IMR-90 (cell line): ENCODE measurements at regions not wholly inside any gene's neighbourhood (a gene's known extent, or its start where the extent isn't known, plus 50 kb on each side); places are given as distances from the start of the nearest gene placed in this dataset.

Source experiments
- ATAC-seq: fragments of 200-7000 bp; cut with Tn5 transposase; 2 replicates; pipeline ENCODE4 v1.9.1; 2020; ENCODE audit warnings: low read depth, mild to moderate bottlenecking, moderate library complexity
- BruUV-seq: library from RNA; stranded (reverse); fragments of 400-500 nt; replicated peaks from 2 replicates; lab custom pipeline; 2021; lab: Mats Ljungman, UMichigan
- CTCF ChIA-PET: fragments of 300-600 bp; formaldehyde crosslinking; extraction: SDS; loops from one replicate; lab custom pipeline; 2021; ENCODE audit warnings: antibody characterized with exemption; lab: Yijun Ruan, JAX
- POLR2A ChIA-PET: fragments of 300-600 bp; sonication (Branson Sonifier 250); formaldehyde crosslinking; loops from one replicate; lab custom pipeline; 2022; ENCODE audit warnings: antibody characterized with exemption; ENCODE audit not compliant: unreplicated experiment; lab: Charles Lee
- DNase-seq: peaks from one replicate; pipeline ENCODE4 v3.0.0; 2013
- H2AFZ ChIP-seq: replicated peaks from 2 replicates; pipeline ENCODE3; 2013; ENCODE audit warnings: low read length, mild to moderate bottlenecking; ENCODE audit not compliant: poor library complexity
- H2AK5ac ChIP-seq: 2 replicates; pipeline ENCODE4 v1.6.1; 2013; ENCODE audit warnings: low read depth, low read length, inconsistent platforms
- H2AK9ac ChIP-seq: replicated peaks from 2 replicates; pipeline ENCODE3; 2013; ENCODE audit warnings: mild to moderate bottlenecking, low read depth, low read length, moderate library complexity; ENCODE audit not compliant: poor library complexity
- H2BK120ac ChIP-seq: 2 replicates; pipeline ENCODE4 v1.6.1; 2013; ENCODE audit warnings: low read depth, low read length, inconsistent platforms
- H2BK15ac ChIP-seq: 3 replicates; pipeline ENCODE4 v1.6.1; 2013; ENCODE audit warnings: low read depth, low read length, inconsistent platforms
- H2BK20ac ChIP-seq: 2 replicates; pipeline ENCODE4 v1.6.1; 2013; ENCODE audit warnings: low read depth, mild to moderate bottlenecking, inconsistent platforms, low read length, moderate library complexity
- H2BK5ac ChIP-seq: 2 replicates; pipeline ENCODE4 v1.6.1; 2013; ENCODE audit warnings: mild to moderate bottlenecking, low read depth, low read length, inconsistent platforms; ENCODE audit not compliant: poor library complexity, severe bottlenecking
- H3K14ac ChIP-seq: replicated peaks from 2 replicates; pipeline ENCODE4 v1.6.1; 2013; ENCODE audit warnings: low read depth, low read length, inconsistent platforms
- H3K18ac ChIP-seq: 2 replicates; pipeline ENCODE4 v1.6.1; 2013; ENCODE audit warnings: low read depth, low read length, control low read depth
- H3K23ac ChIP-seq: 2 replicates; pipeline ENCODE4 v1.6.1; 2013; ENCODE audit warnings: low read depth, low read length, inconsistent platforms
- H3K27ac ChIP-seq: 2 replicates; pipeline ENCODE4 v1.5.1; 2013; ENCODE audit warnings: mild to moderate bottlenecking, control low read depth, low read length; ENCODE audit not compliant: insufficient read depth
- H3K27me3 ChIP-seq: 2 replicates; pipeline ENCODE4 v1.6.1; 2013; ENCODE audit warnings: low read length; ENCODE audit not compliant: control insufficient read depth, insufficient read depth
- H3K36me3 ChIP-seq: 2 replicates; pipeline ENCODE4 v1.6.1; 2013; ENCODE audit warnings: low read length, mixed read lengths; ENCODE audit not compliant: control insufficient read depth, insufficient read depth
- H3K4ac ChIP-seq: 2 replicates; pipeline ENCODE4 v1.6.1; 2013; ENCODE audit warnings: low read depth, low read length, inconsistent platforms
- H3K4me1 ChIP-seq: 2 replicates; pipeline ENCODE4 v1.6.1; 2013; ENCODE audit warnings: low read length, mixed read lengths; ENCODE audit not compliant: control insufficient read depth, insufficient read depth
- H3K4me2 ChIP-seq: 2 replicates; pipeline ENCODE4 v1.6.1; 2013; ENCODE audit warnings: low read depth, mild to moderate bottlenecking, control low read depth, low read length, moderate library complexity
- H3K4me3 ChIP-seq: 2 replicates; pipeline ENCODE4 v1.5.1; 2013; ENCODE audit warnings: low read depth, mild to moderate bottlenecking, control low read depth, low read length, moderate library complexity; ENCODE audit not compliant: insufficient read depth
- H3K56ac ChIP-seq: 2 replicates; pipeline ENCODE4 v1.6.1; 2013; ENCODE audit warnings: low read length, inconsistent platforms; ENCODE audit not compliant: insufficient read depth; ENCODE audit errors: extremely low read depth
- H3K79me1 ChIP-seq, 2 experiments: 2 replicates each; pipeline ENCODE4 v1.6.1; 2013; ENCODE audit warnings: low read length in 2 of 2, inconsistent platforms in 1 of 2, low read depth in 1 of 2
- H3K9ac ChIP-seq: 2 replicates; pipeline ENCODE4 v1.6.1; 2013; ENCODE audit warnings: low read depth, low read length, control low read depth
- H3K9me1 ChIP-seq: 2 replicates; pipeline ENCODE4 v1.6.1; 2013; ENCODE audit warnings: low read length, inconsistent platforms; ENCODE audit not compliant: insufficient read depth
- H3K9me3 ChIP-seq: 2 replicates; pipeline ENCODE4 v1.6.1; 2013; ENCODE audit warnings: low read length; ENCODE audit not compliant: control insufficient read depth, insufficient read depth
- H4K20me1 ChIP-seq: 2 replicates; pipeline ENCODE4 v1.6.1; 2013; ENCODE audit warnings: low read length, inconsistent platforms; ENCODE audit not compliant: insufficient read depth
- H4K5ac ChIP-seq: 2 replicates; pipeline ENCODE4 v1.6.1; 2013; ENCODE audit warnings: mild to moderate bottlenecking, low read depth, low read length, control low read depth
- H4K8ac ChIP-seq, 2 experiments: 2 replicates each; pipeline ENCODE4 v1.6.1; 2013; ENCODE audit warnings: low read depth in 2 of 2, low read length in 2 of 2, control low read depth in 1 of 2, inconsistent platforms in 1 of 2
- H4K91ac ChIP-seq: 2 replicates; pipeline ENCODE4 v1.6.1; 2013; ENCODE audit warnings: low read depth, low read length, inconsistent platforms; ENCODE audit not compliant: insufficient read depth
- BHLHE40 ChIP-seq: fragments of 150-350 bp; IDR thresholded peaks from 2 replicates; pipeline ENCODE4 v1.6.1; 2016; ENCODE audit warnings: mild to moderate bottlenecking, low read depth, low read length
- CEBPB ChIP-seq: IDR thresholded peaks from 2 replicates; pipeline ENCODE4 v1.6.1; 2012; ENCODE audit warnings: low read depth, low read length, improper control_type of control experiment
- MAZ ChIP-seq: IDR thresholded peaks from 2 replicates; pipeline ENCODE4 v1.6.1; 2012; ENCODE audit warnings: low read depth, mild to moderate bottlenecking, low read length, improper control_type of control experiment, moderate library complexity, borderline replicate concordance
- POLR2A ChIP-seq: IDR thresholded peaks from 2 replicates; pipeline ENCODE4 v1.6.1; 2012; ENCODE audit warnings: mild to moderate bottlenecking, low read depth, low read length
- RAD21 ChIP-seq: IDR thresholded peaks from 2 replicates; pipeline ENCODE4 v1.6.1; 2012; ENCODE audit warnings: low read length, improper control_type of control experiment
- RFX5 ChIP-seq: IDR thresholded peaks from 2 replicates; pipeline ENCODE4 v1.8.0; 2012; ENCODE audit warnings: low read depth, mild to moderate bottlenecking, low read length, moderate library complexity
- WGBS, 2 experiments: methylation state at CpG; one replicate each; pipeline versions ENCODE4 v1.1.5 to v1.1.7; 2013; ENCODE audit warnings: missing lambda C conversion rate in 2 of 2; ENCODE audit not compliant: insufficient read length in 1 of 2; ENCODE audit errors: extremely low coverage in 2 of 2; 5-methylcytosine and 5-hydroxymethylcytosine counted together
- dilution Hi-C: fragments of 300-500 bp; cut with HindIII; formaldehyde crosslinking; loops from one replicate; pipeline ENCODE4 v1.14.3; 2018; ENCODE audit warnings: low sequenced_read_pairs; ENCODE audit not compliant: unreplicated experiment
- in situ Hi-C: fragments of 300-500 bp; cut with MboI; formaldehyde crosslinking; loops from 3 replicates; pipeline ENCODE4 v1.14.3; 2019; ENCODE audit warnings: low sequenced_read_pairs, inconsistent platforms, mixed read lengths
- intact Hi-C: fragments of 100-400 bp; cut with micrococcal nuclease; formaldehyde crosslinking; loops from 2 replicates; pipeline ENCODE4 v1.10.0; 2022
- TF ChIP-seq, protein P1 (sequence below): fragments of 150-350 bp; IDR thresholded peaks from 2 replicates; pipeline ENCODE4 v1.6.1; 2016; ENCODE audit warnings: low read depth, mild to moderate bottlenecking, low read length, moderate library complexity, borderline replicate concordance

GRCh38 chr11:8810540-8811301, 100.3 kb upstream of the AKIP1 start:
- H3K27ac ChIP-seq = peak overlapping the region; percentile 90
- H2BK20ac ChIP-seq = peak overlapping the region; percentile 50
- H3K56ac ChIP-seq = peak overlapping the region; percentile 61
- DNase-seq (peak; percentile 81), ATAC-seq (peak; percentile 52)
- BruUV-seq = no TSS peak
- no peaks in the 10 kb centered on the region for H3K27me3 ChIP-seq
- peaks cover 4% of the 10 kb centered on the region; the same call in 1 of the 2 replicates for H3K36me3 ChIP-seq
- peak overlapping the region; percentile 95 for H4K91ac ChIP-seq
- no peak for TF ChIP-seq CEBPB
- TF ChIP-seq RAD21 = peak; percentile 20; the same call in 1 of the 2 replicates
- TF ChIP-seq, protein P1, sequence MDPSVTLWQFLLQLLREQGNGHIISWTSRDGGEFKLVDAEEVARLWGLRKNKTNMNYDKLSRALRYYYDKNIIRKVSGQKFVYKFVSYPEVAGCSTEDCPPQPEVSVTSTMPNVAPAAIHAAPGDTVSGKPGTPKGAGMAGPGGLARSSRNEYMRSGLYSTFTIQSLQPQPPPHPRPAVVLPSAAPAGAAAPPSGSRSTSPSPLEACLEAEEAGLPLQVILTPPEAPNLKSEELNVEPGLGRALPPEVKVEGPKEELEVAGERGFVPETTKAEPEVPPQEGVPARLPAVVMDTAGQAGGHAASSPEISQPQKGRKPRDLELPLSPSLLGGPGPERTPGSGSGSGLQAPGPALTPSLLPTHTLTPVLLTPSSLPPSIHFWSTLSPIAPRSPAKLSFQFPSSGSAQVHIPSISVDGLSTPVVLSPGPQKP = no peak
- no peak for TF ChIP-seq RFX5
- no peak; the same call in 1 of the 2 replicates for TF ChIP-seq POLR2A
- peak; percentile 49; the same call in 1 of the 2 replicates for TF ChIP-seq MAZ
- TF ChIP-seq BHLHE40 = no peak
- H2BK120ac ChIP-seq = peak overlapping the region; percentile 95
- H2BK15ac ChIP-seq = peak overlapping the region; percentile 67
- H4K20me1 ChIP-seq = peaks cover 8% of the 10 kb centered on the region
- peak overlapping the region; percentile 88 for H3K4me2 ChIP-seq
- in situ Hi-C loops (no loop called here), intact Hi-C loops (loop anchor here (2.0 to 10.0 kb wide), 5 partner anchors 60 to 586 kb away; partner anchors contain the start of gene AKIP1), dilution Hi-C loops (no loop called here)
- H2BK5ac ChIP-seq = peak overlapping the region; percentile 81
- H2AFZ ChIP-seq = peak overlapping the region; percentile 85
- ChIA-PET CTCF (interaction anchor here (0.6 to 0.9 kb wide), 3 partner anchors 24 to 103 kb away, joined by 3 read pairs; no protein-coding TSS in a partner anchor), POLR2A (interaction anchor here (0.6 to 1.6 kb wide), 6 partner anchors 16 to 122 kb away, joined by 3 to 6 read pairs (median 4); partner anchors contain the start of gene AKIP1)
- WGBS, 2 experiments = 5% methylated on average over 20 of the region's 28 CpGs; no CpG with 5 or more reads in 1 of the 2 experiments
- H3K14ac ChIP-seq = peak overlapping the region; percentile 99
- H4K8ac ChIP-seq = peak overlapping the region; percentile 69 to 96
- peaks cover 44% of the 10 kb centered on the region for H3K4me1 ChIP-seq
- peak overlapping the region; percentile 79 for H2AK5ac ChIP-seq
- peak overlapping the region; percentile 94 for H3K23ac ChIP-seq
- peak overlapping the region; percentile 51 for H3K4me3 ChIP-seq
- H4K5ac ChIP-seq = peak overlapping the region; percentile 82
- H3K9me1 ChIP-seq = peaks cover 47% of the 10 kb centered on the region
- peaks cover 40 to 93% of the 10 kb centered on the region in 2 experiments for H3K79me1 ChIP-seq
- H2AK9ac ChIP-seq = peak overlapping the region; percentile 92
- peak overlapping the region; percentile 94 for H3K4ac ChIP-seq
- H3K9me3 ChIP-seq = no peaks in the 10 kb centered on the region
- H3K18ac ChIP-seq = peak overlapping the region; percentile 55
- H3K9ac ChIP-seq = peak overlapping the region; percentile 76
